GM12878 (cell line): ENCODE measurements at regions not wholly inside any gene's neighbourhood (a gene's known extent, or its start where the extent isn't known, plus 50 kb on each side); places are given as distances from the start of the nearest gene placed in this dataset.

ENCODE experiments used
- ATAC-seq: fragments of 200-7000 bp; cut with Tn5 transposase; 3 replicates; pipeline ENCODE4 v1.9.1; 2020; ENCODE audit warnings: mild to moderate bottlenecking, moderate library complexity
- BruUV-seq: library from RNA; stranded (reverse); fragments of 400-500 nt; replicated peaks from 2 replicates; lab custom pipeline; 2021; lab: Mats Ljungman, UMichigan
- CTCF ChIA-PET: fragments of 300-600 bp; sonication (Branson Sonifier 250); formaldehyde crosslinking; extraction: SDS; loops from one replicate; lab custom pipeline; 2021; ENCODE audit warnings: inconsistent platforms; lab: Yijun Ruan, JAX
- POLR2A ChIA-PET: fragments of 350-600 bp; formaldehyde crosslinking; extraction: SDS; loops from one replicate; lab custom pipeline; 2021; ENCODE audit warnings: inconsistent platforms; lab: Charles Lee
- RAD21 ChIA-PET: fragments of 300-600 bp; sonication (Branson Sonifier 250); formaldehyde crosslinking; loops from one replicate; lab custom pipeline; 2023; ENCODE audit warnings: antibody characterized with exemption; ENCODE audit not compliant: unreplicated experiment; lab: Charles Lee
- SMC1A ChIA-PET: fragments of 300-600 bp; sonication (Branson Sonifier 250); formaldehyde crosslinking; loops from one replicate; lab custom pipeline; 2023; ENCODE audit not compliant: unreplicated experiment, uncharacterized antibody; lab: Charles Lee
- DNase-seq: peaks from one replicate; pipeline ENCODE4 v3.0.0-alpha.2; 2011; ENCODE audit warnings: low read depth, low spot score
- FAIRE-seq: peaks from 3 replicates; lab custom pipeline; 2011; peaks lifted over from hg19 to GRCh38; lab: Jason Lieb, UNC
- H2AFZ ChIP-seq: 2 replicates; pipeline ENCODE4 v1.6.0; 2011; ENCODE audit warnings: low read depth, low read length, control low read depth; ENCODE audit not compliant: control insufficient read depth
- H3K27ac ChIP-seq: 2 replicates; pipeline ENCODE4 v1.5.1; 2011; ENCODE audit warnings: control low read depth; ENCODE audit not compliant: control insufficient read depth, insufficient read depth
- H3K27me3 ChIP-seq, 2 experiments: replicated peaks in 1 of 2; 2 replicates each; pipeline versions ENCODE4 v1.6.0 to v1.6.1; 2011; ENCODE audit warnings: low read length in 1 of 2; ENCODE audit not compliant: control insufficient read depth in 2 of 2, insufficient read depth in 2 of 2
- H3K36me3 ChIP-seq, 2 experiments: 2 replicates each; pipeline ENCODE4 v1.5.1; 2011; ENCODE audit warnings: low read length in 1 of 2; ENCODE audit not compliant: control insufficient read depth in 2 of 2, insufficient read depth in 2 of 2
- H3K4me1 ChIP-seq: 2 replicates; pipeline ENCODE4 v1.6.1; 2011; ENCODE audit warnings: mild to moderate bottlenecking, low read length, moderate library complexity, mixed read lengths; ENCODE audit not compliant: control insufficient read depth, insufficient read depth
- H3K4me2 ChIP-seq: 2 replicates; pipeline ENCODE4 v1.6.0; 2011; ENCODE audit warnings: control low read depth; ENCODE audit not compliant: control insufficient read depth, insufficient read depth
- H3K4me3 ChIP-seq: fragments of 200-600 bp; sonication (generic); 2 replicates; pipeline ENCODE4 v1.5.1; 2016
- H3K79me2 ChIP-seq: 2 replicates; pipeline ENCODE4 v1.6.0; 2011; ENCODE audit warnings: low read length; ENCODE audit not compliant: control insufficient read depth, insufficient read depth
- H3K9ac ChIP-seq: 2 replicates; pipeline ENCODE4 v1.8.0; 2011; ENCODE audit warnings: low read length, control low read depth, mixed read lengths; ENCODE audit not compliant: control insufficient read depth, insufficient read depth
- H3K9me3 ChIP-seq: replicated peaks from 3 replicates; pipeline ENCODE4 v1.5.1; 2011; ENCODE audit warnings: mild to moderate bottlenecking, low read length; ENCODE audit not compliant: control insufficient read depth, insufficient read depth
- H4K20me1 ChIP-seq: 2 replicates; pipeline ENCODE4 v1.6.0; 2011; ENCODE audit not compliant: control insufficient read depth, insufficient read depth
- CBFB ChIP-seq: IDR thresholded peaks from 2 replicates; pipeline ENCODE4 v1.6.1; 2016; ENCODE audit warnings: antibody characterized with exemption, low read depth
- EP300 ChIP-seq, 2 experiments: fragments of 150-350 bp in 1 of 2; IDR thresholded peaks; 2 replicates each; pipeline ENCODE4 v1.6.1; 2011 to 2012; ENCODE audit warnings: low read depth in 2 of 2, low read length in 2 of 2, borderline replicate concordance in 1 of 2, improper control_type of control experiment in 1 of 2, inconsistent platforms in 1 of 2; ENCODE audit not compliant: control insufficient read depth in 1 of 2
- HDAC2 ChIP-seq: fragments of 200-600 bp; sonication (generic); IDR thresholded peaks from 2 replicates; pipeline ENCODE4 v1.6.1; 2017
- JUND ChIP-seq: IDR thresholded peaks from 2 replicates; pipeline ENCODE4 v1.6.1; 2012; ENCODE audit warnings: low read depth, mild to moderate bottlenecking, low read length, improper control_type of control experiment, moderate library complexity
- KAT2A ChIP-seq: conservative IDR thresholded peaks from 2 replicates; pipeline ENCODE4 v1.6.1; 2011; ENCODE audit warnings: low read depth, low read length; ENCODE audit not compliant: control insufficient read depth
- LARP7 ChIP-seq: fragments of 450-650 bp; IDR thresholded peaks from 2 replicates; pipeline ENCODE4 v1.6.1; 2017; ENCODE audit warnings: mild to moderate bottlenecking
- MYB ChIP-seq: fragments of 150-350 bp; IDR thresholded peaks from 2 replicates; pipeline ENCODE4 v1.6.1; 2014; ENCODE audit warnings: mild to moderate bottlenecking, low read depth, low read length, borderline replicate concordance
- PML ChIP-seq: IDR thresholded peaks from 2 replicates; pipeline ENCODE4 v1.6.1; 2012; ENCODE audit warnings: low read length, inconsistent platforms
- RUNX3 ChIP-seq: IDR thresholded peaks from 2 replicates; pipeline ENCODE4 v1.6.1; 2012; ENCODE audit warnings: low read length, inconsistent platforms
- SUPT20H ChIP-seq: IDR thresholded peaks from 2 replicates; pipeline ENCODE4 v1.6.1; 2011; ENCODE audit warnings: low read depth, mild to moderate bottlenecking, low read length, moderate library complexity, borderline replicate concordance; ENCODE audit not compliant: control insufficient read depth
- WGBS: methylation state at CpG from one replicate; pipeline ENCODE4 v1.1.6; 2016; ENCODE audit warnings: low lambda C conversion rate; ENCODE audit not compliant: insufficient replicate concordance, insufficient coverage; ENCODE audit errors: missing lambda C conversion rate; 5-methylcytosine and 5-hydroxymethylcytosine counted together
- in situ Hi-C: fragments of 300-500 bp; cut with MboI; formaldehyde crosslinking; loops from 9 replicates; pipeline ENCODE4 v1.14.3; 2018; ENCODE audit warnings: mixed read lengths
- intact Hi-C: fragments of 100-400 bp; cut with micrococcal nuclease; formaldehyde crosslinking; loops from one replicate; pipeline ENCODE4 v1.14.2; 2022; ENCODE audit not compliant: unreplicated experiment
- TF ChIP-seq, protein P1 (sequence below), 3 experiments: IDR thresholded peaks in 2 of 3; conservative IDR thresholded peaks in 1 of 3; 2 replicates each; pipeline ENCODE4 v1.5.1; 2011; ENCODE audit warnings: low read depth in 3 of 3, low read length in 3 of 3, mild to moderate bottlenecking in 3 of 3, control low read depth in 2 of 3, moderate library complexity in 2 of 3, inconsistent platforms in 1 of 3, mixed read lengths in 1 of 3; ENCODE audit not compliant: control insufficient read depth in 2 of 3, insufficient read depth in 1 of 3; ENCODE audit errors: extremely low read depth in 1 of 3
- TF ChIP-seq, protein P2 (sequence below): fragments of 150-350 bp; IDR thresholded peaks from 2 replicates; pipeline ENCODE4 v1.6.1; 2016; ENCODE audit warnings: low read depth, low read length

DNA sequence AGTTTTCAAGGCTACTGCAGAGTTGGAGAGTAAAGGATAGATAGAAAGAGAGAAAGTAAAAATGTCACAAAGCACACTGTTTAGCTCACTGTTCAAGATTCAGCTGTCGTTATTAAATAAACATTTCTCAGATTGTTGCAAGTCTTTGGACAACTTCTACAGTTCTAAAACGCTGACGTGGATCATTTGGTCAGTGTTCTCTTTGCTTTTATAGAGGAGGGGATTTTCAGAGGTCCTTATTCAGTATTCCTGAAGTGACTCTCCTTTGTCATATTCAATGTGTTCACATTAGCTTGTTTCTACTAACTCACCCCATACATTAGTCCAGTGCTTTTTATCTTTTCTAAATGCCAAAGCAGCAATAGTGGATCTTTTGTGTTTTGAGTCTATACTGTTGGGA lies 154.7 kb upstream of the ARGLU1 start:
- Histone ChIP-seq H3K27ac (no peak overlapping the region), H4K20me1 (no peaks in the 10 kb centered on the region), H3K9ac (no peak overlapping the region), H3K9me3 (no peaks in the 10 kb centered on the region), H3K4me3 (no peak overlapping the region), H3K79me2 (no peaks in the 10 kb centered on the region), H3K4me1 (no peaks in the 10 kb centered on the region), H3K27me3 (no peaks in the 10 kb centered on the region), H3K4me2 (no peak overlapping the region), H3K36me3 (no peaks in the 10 kb centered on the region), H2AFZ (no peak overlapping the region)
- no peak for TF ChIP-seq LARP7
- TF ChIP-seq, protein P1, sequence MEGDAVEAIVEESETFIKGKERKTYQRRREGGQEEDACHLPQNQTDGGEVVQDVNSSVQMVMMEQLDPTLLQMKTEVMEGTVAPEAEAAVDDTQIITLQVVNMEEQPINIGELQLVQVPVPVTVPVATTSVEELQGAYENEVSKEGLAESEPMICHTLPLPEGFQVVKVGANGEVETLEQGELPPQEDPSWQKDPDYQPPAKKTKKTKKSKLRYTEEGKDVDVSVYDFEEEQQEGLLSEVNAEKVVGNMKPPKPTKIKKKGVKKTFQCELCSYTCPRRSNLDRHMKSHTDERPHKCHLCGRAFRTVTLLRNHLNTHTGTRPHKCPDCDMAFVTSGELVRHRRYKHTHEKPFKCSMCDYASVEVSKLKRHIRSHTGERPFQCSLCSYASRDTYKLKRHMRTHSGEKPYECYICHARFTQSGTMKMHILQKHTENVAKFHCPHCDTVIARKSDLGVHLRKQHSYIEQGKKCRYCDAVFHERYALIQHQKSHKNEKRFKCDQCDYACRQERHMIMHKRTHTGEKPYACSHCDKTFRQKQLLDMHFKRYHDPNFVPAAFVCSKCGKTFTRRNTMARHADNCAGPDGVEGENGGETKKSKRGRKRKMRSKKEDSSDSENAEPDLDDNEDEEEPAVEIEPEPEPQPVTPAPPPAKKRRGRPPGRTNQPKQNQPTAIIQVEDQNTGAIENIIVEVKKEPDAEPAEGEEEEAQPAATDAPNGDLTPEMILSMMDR (IDR thresholded peaks at IDR 0.05 in 2 of 3, conservative IDR thresholded peaks at IDR 0.05 in 1 of 3; ENCODE audit: control insufficient read depth in 2 of 3, extremely low read depth in 1 of 3, insufficient read depth in 1 of 3, low read depth in 3 of 3, low read length in 3 of 3) = no peak
- no peak for TF ChIP-seq RUNX3
- TF ChIP-seq PML = no peak
- intact Hi-C loops = no loop called here
- ChIA-PET POLR2A (no interaction called here), RAD21 (no interaction called here), SMC1A (interaction anchor here (1.2 kb wide), 1 partner anchor 10 kb away, joined by 3 read pairs; no protein-coding TSS in a partner anchor), CTCF (interaction anchor here (1.4 kb wide), 1 partner anchor 102 kb away, joined by 4 read pairs; no protein-coding TSS in a partner anchor)
- ATAC-seq (no peak), DNase-seq (no peak), FAIRE-seq (no peak)
- in situ Hi-C loops = no loop called here
- 2% methylated on average over 3 of the region's 3 CpGs for WGBS
- BruUV-seq = no TSS peak

DNA sequence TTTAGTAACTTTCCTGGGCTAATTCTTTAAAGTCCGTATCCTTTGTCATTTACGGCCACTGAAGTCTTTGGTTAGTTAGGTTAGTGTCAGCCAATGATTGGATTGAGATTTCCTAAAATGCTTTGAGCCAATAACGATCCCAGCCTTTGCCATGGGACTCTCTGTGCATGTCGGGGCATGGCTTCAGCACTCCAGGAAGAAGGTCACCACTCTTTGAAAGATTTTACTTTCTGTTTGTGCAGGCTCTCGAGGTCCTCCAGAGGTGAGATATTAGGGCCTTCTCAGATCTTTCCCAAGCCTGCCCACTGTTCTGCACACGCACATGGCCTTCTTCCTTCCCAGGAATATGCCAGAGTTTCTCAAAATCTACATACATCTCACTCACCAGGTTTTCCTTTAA lies 153.7 kb upstream of the ARGLU1 start:
- ATAC-seq (no peak), DNase-seq (no peak), FAIRE-seq (no peak)
- Histone ChIP-seq H4K20me1 (no peaks in the 10 kb centered on the region), H3K9ac (no peak overlapping the region), H3K4me2 (no peak overlapping the region), H3K36me3 (no peaks in the 10 kb centered on the region), H2AFZ (no peak overlapping the region; the same call in 1 of the 2 replicates), H3K27ac (no peak overlapping the region), H3K9me3 (no peaks in the 10 kb centered on the region), H3K79me2 (no peaks in the 10 kb centered on the region), H3K4me3 (no peak overlapping the region), H3K4me1 (no peaks in the 10 kb centered on the region), H3K27me3 (no peaks in the 10 kb centered on the region)
- ChIA-PET RAD21 (no interaction called here), SMC1A (no interaction called here), CTCF (no interaction called here), POLR2A (no interaction called here)
- WGBS = 28% methylated on average over 6 of the region's 6 CpGs
- in situ Hi-C loops = no loop called here
- intact Hi-C loops = no loop called here
- BruUV-seq = no TSS peak
- TF ChIP-seq, protein P2, sequence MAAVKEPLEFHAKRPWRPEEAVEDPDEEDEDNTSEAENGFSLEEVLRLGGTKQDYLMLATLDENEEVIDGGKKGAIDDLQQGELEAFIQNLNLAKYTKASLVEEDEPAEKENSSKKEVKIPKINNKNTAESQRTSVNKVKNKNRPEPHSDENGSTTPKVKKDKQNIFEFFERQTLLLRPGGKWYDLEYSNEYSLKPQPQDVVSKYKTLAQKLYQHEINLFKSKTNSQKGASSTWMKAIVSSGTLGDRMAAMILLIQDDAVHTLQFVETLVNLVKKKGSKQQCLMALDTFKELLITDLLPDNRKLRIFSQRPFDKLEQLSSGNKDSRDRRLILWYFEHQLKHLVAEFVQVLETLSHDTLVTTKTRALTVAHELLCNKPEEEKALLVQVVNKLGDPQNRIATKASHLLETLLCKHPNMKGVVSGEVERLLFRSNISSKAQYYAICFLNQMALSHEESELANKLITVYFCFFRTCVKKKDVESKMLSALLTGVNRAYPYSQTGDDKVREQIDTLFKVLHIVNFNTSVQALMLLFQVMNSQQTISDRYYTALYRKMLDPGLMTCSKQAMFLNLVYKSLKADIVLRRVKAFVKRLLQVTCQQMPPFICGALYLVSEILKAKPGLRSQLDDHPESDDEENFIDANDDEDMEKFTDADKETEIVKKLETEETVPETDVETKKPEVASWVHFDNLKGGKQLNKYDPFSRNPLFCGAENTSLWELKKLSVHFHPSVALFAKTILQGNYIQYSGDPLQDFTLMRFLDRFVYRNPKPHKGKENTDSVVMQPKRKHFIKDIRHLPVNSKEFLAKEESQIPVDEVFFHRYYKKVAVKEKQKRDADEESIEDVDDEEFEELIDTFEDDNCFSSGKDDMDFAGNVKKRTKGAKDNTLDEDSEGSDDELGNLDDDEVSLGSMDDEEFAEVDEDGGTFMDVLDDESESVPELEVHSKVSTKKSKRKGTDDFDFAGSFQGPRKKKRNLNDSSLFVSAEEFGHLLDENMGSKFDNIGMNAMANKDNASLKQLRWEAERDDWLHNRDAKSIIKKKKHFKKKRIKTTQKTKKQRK = no peak
- TF ChIP-seq HDAC2 (no peak), JUND (no peak), MYB (no peak), KAT2A (no peak), EP300 (IDR thresholded peaks at IDR 0.05; ENCODE audit: borderline replicate concordance in 1 of 2, control insufficient read depth in 1 of 2, low read depth in 2 of 2, low read length in 2 of 2) (no peak), CBFB (no peak), SUPT20H (no peak)
